ENCODE measurements at regions not wholly inside any gene's neighbourhood (a gene's known extent, or its start where the extent isn't known, plus 50 kb on each side); places are given as distances from the start of the nearest gene placed in this dataset.

- no peaks in the 10 kb centered on the region for H3K36me3 ChIP-seq (ENCODE audit: control insufficient read depth in 2 of 2, extremely low read depth in 1 of 2, insufficient read depth in 2 of 2, low read length in 2 of 2)
- intact Hi-C loops (cut with micrococcal nuclease) (no loop called here), dilution Hi-C loops (cut with MboI; ENCODE audit: extremely low pct_ligation_motif_present, low sequenced_read_pairs) (no loop called here)
- H4K20me1 ChIP-seq (replicated peaks; ENCODE audit: control insufficient read depth, extremely low read depth, insufficient read depth, low read length) = no peaks in the 10 kb centered on the region
- POLR2A ChIA-PET = no interaction called here
- no peak overlapping the region for H3K27ac ChIP-seq (ENCODE audit: insufficient read depth, low read depth, low read length)
- no peaks in the 10 kb centered on the region for H3K9me1 ChIP-seq (replicated peaks; ENCODE audit: control insufficient read depth, extremely low read depth, insufficient read depth, low read length)
- DNase-seq (ENCODE audit: low read depth, low spot score) = no peak
- H3K4me3 ChIP-seq (replicated peaks in 1 of 3; ENCODE audit: insufficient read depth in 1 of 3, low read depth in 1 of 3, low read length in 3 of 3) = no peak overlapping the region
- no TSS peak for BruUV-seq (replicated peaks)
- CTCF ChIA-PET = no interaction called here
- no peaks in the 10 kb centered on the region for H3K79me2 ChIP-seq (ENCODE audit: control insufficient read depth, insufficient read depth, low read length)
- no peak overlapping the region for H3K9ac ChIP-seq (replicated peaks; ENCODE audit: extremely low read depth, insufficient read depth, low read length)
- peaks cover 2% of the 10 kb centered on the region for H3K9me3 ChIP-seq (replicated peaks; ENCODE audit: control insufficient read depth, insufficient read depth, low read length)
- no peak overlapping the region for H3K4me2 ChIP-seq (ENCODE audit: insufficient read depth, low read length)
- TF ChIP-seq POLR2AphosphoS5 (IDR thresholded peaks at IDR 0.05; ENCODE audit: insufficient read depth, low read depth, low read length) = no peak
- TF ChIP-seq GATA2 (IDR thresholded peaks at IDR 0.05; ENCODE audit: insufficient read depth, insufficient read length, low read depth, low read length) = no peak
- TF ChIP-seq MYC (IDR thresholded peaks at IDR 0.05; ENCODE audit: low read depth, low read length) = no peak
- no peak for TF ChIP-seq CTCF (IDR thresholded peaks at IDR 0.05; ENCODE audit: extremely low read depth in 1 of 2, insufficient read depth in 1 of 2, low read depth in 1 of 2, low read length in 2 of 2)
- no peak for TF ChIP-seq JUN (IDR thresholded peaks at IDR 0.05; ENCODE audit: borderline replicate concordance, insufficient read depth, insufficient read length, low read depth)
- no peak for TF ChIP-seq FOS (IDR thresholded peaks at IDR 0.05; ENCODE audit: borderline replicate concordance, insufficient read depth, low read length)
- no peak for TF ChIP-seq POLR2A (IDR thresholded peaks at IDR 0.05; ENCODE audit: low read depth, low read length)
- TF ChIP-seq MAX (IDR thresholded peaks at IDR 0.05; ENCODE audit: insufficient read depth, insufficient read length) = no peak
- no peak for TF ChIP-seq EZH2 (IDR thresholded peaks at IDR 0.05; ENCODE audit: borderline replicate concordance, low read depth, low read length, severe bottlenecking)
- no peaks in the 10 kb centered on the region for H3K4me1 ChIP-seq (ENCODE audit: control insufficient read depth, extremely low read depth, insufficient read depth, low read length)
- no peak overlapping the region for H2AFZ ChIP-seq (ENCODE audit: low read depth, low read length)
- H3K27me3 ChIP-seq (ENCODE audit: control insufficient read depth in 2 of 2, insufficient read depth in 2 of 2, low read length in 2 of 2) = no peaks in the 10 kb centered on the region
- FAIRE-seq = no peak
Observed at GRCh38 chr14:44404599-44404998, 102.5 kb downstream of the FSCB start.

All from endothelial cell of umbilical vein (primary cell).